ENCODE measurements at regions not wholly inside any gene's neighbourhood (a gene's known extent, or its start where the extent isn't known, plus 50 kb on each side); places are given as distances from the start of the nearest gene placed in this dataset.

- no peak overlapping the region for H3K27ac ChIP-seq (ENCODE audit: low read depth, low read length, poor library complexity, severe bottlenecking)
- ChIA-PET CTCF (no interaction called here), POLR2A (ENCODE audit: low non-redundant PET) (no interaction called here)
- TF ChIP-seq CTCF (conservative IDR thresholded peaks at IDR 0.05; ENCODE audit: low read depth, low read length), result no peak
- no peak for TF ChIP-seq EZH2 (IDR thresholded peaks at IDR 0.05; ENCODE audit: borderline replicate concordance, low read depth, low read length, poor library complexity, severe bottlenecking)
- H3K4me1 ChIP-seq (ENCODE audit: insufficient read depth, low read length, poor library complexity, severe bottlenecking), result peaks cover 10% of the 10 kb centered on the region
- intact Hi-C loops (cut with micrococcal nuclease; ENCODE audit: unreplicated experiment), result no loop called here
- no peaks in the 10 kb centered on the region for H3K36me3 ChIP-seq (ENCODE audit: insufficient read depth, low read length, poor library complexity, severe bottlenecking)
- peak; percentile 76 for DNase-seq (ENCODE audit: low spot score)
- BruUV-seq (replicated peaks), result no TSS peak
- peaks cover 8% of the 10 kb centered on the region for H3K9me3 ChIP-seq (ENCODE audit: low read depth, low read length, poor library complexity, severe bottlenecking)
- no peaks in the 10 kb centered on the region for H3K27me3 ChIP-seq (replicated peaks; ENCODE audit: insufficient read depth, low read depth, low read length, poor library complexity)
- H3K4me3 ChIP-seq (ENCODE audit: low read depth, low read length, poor library complexity, severe bottlenecking), result no peak overlapping the region
These were observed 54.0 kb upstream of the SPATA31D4 start for GRCh38 chr9:81874250-81874649.

GRCh38 chr9:81874931-81875330, 53.3 kb upstream of the SPATA31D4 start:
- ChIA-PET CTCF (no interaction called here), POLR2A (ENCODE audit: low non-redundant PET) (interaction anchor here (0.5 kb wide), 1 partner anchor 29 kb away, joined by 4 read pairs; no protein-coding TSS in a partner anchor)
- Histone ChIP-seq H3K4me1 (ENCODE audit: insufficient read depth, low read length, poor library complexity, severe bottlenecking) (peaks cover 10% of the 10 kb centered on the region), H3K36me3 (ENCODE audit: insufficient read depth, low read length, poor library complexity, severe bottlenecking) (no peaks in the 10 kb centered on the region), H3K27ac (ENCODE audit: low read depth, low read length, poor library complexity, severe bottlenecking) (no peak overlapping the region), H3K9me3 (ENCODE audit: low read depth, low read length, poor library complexity, severe bottlenecking) (peaks cover 8% of the 10 kb centered on the region), H3K4me3 (ENCODE audit: low read depth, low read length, poor library complexity, severe bottlenecking) (no peak overlapping the region), H3K27me3 (replicated peaks; ENCODE audit: insufficient read depth, low read depth, low read length, poor library complexity) (no peaks in the 10 kb centered on the region)
- no peak for DNase-seq (ENCODE audit: low spot score)
- intact Hi-C loops (cut with micrococcal nuclease; ENCODE audit: unreplicated experiment), result no loop called here
- no TSS peak for BruUV-seq (replicated peaks)
- no peak for TF ChIP-seq CTCF (conservative IDR thresholded peaks at IDR 0.05; ENCODE audit: low read depth, low read length)
- no peak for TF ChIP-seq EZH2 (IDR thresholded peaks at IDR 0.05; ENCODE audit: borderline replicate concordance, low read depth, low read length, poor library complexity, severe bottlenecking)

GRCh38 chr9:81877047-81877446, 51.2 kb upstream of the SPATA31D4 start:
- Histone ChIP-seq H3K9me3 (ENCODE audit: low read depth, low read length, poor library complexity, severe bottlenecking) (peaks cover 8% of the 10 kb centered on the region), H3K27ac (ENCODE audit: low read depth, low read length, poor library complexity, severe bottlenecking) (no peak overlapping the region), H3K36me3 (ENCODE audit: insufficient read depth, low read length, poor library complexity, severe bottlenecking) (no peaks in the 10 kb centered on the region), H3K4me3 (ENCODE audit: low read depth, low read length, poor library complexity, severe bottlenecking) (no peak overlapping the region), H3K27me3 (replicated peaks; ENCODE audit: insufficient read depth, low read depth, low read length, poor library complexity) (no peaks in the 10 kb centered on the region), H3K4me1 (ENCODE audit: insufficient read depth, low read length, poor library complexity, severe bottlenecking) (peaks cover 5% of the 10 kb centered on the region)
- intact Hi-C loops (cut with micrococcal nuclease; ENCODE audit: unreplicated experiment), result no loop called here
- BruUV-seq (replicated peaks), result no TSS peak
- POLR2A ChIA-PET (ENCODE audit: low non-redundant PET), result no interaction called here
- CTCF ChIA-PET, result no interaction called here
- DNase-seq (ENCODE audit: low spot score), result no peak
- no peak for TF ChIP-seq CTCF (conservative IDR thresholded peaks at IDR 0.05; ENCODE audit: low read depth, low read length)
- TF ChIP-seq EZH2 (IDR thresholded peaks at IDR 0.05; ENCODE audit: borderline replicate concordance, low read depth, low read length, poor library complexity, severe bottlenecking), result no peak
